NCI-H446 (cell line): ENCODE measurements at regions not wholly inside any gene's neighbourhood (a gene's known extent, or its start where the extent isn't known, plus 50 kb on each side); places are given as distances from the start of the nearest gene placed in this dataset.
"Not testable (repeated sequence)": the region's sequence is repeated elsewhere in the genome, so short reads cannot be mapped to it uniquely, and the experiment has no call there.

Experiments used
- DNase-seq, 2 experiments: peaks; one replicate each; lab custom pipeline; 2025; lab: John Stamatoyannopoulos, UW

DNA sequence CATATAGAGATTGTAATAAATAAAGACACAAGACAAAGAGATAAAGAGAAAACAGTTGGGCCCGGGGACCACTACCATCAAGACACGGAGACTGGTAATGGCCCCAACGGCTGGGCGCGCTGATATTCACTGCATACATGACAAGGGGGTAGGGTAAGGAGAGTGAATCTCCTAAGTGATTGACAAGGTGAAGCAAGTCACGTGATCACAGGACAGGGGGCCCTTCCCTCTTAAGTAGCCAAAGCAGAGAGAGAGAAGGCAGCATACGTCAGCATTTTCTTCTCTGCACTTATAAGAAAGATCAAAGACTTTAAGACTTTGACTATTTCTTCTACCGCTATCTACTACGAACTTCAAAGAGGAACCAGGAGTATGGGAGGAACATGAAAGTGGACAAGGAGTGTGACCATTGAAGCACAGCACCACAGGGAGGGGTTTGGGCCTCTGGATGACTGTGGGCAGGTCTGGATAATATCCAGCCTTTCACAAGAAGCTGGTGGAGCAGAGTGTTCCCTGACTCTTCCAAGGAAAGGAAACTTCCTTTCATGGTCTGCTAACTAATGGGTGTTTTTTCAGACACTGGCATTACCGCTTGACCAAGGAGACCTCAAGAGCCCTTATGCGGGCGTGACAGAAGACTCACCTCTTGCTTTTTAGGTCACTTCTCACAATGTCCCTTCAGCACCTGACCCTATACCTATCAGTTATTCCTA lies 75.6 kb downstream of the MRPL39 start:
- not testable (repeated sequence) for DNase-seq

GRCh38 chr21:25528515-25528914 lies 78.8 kb downstream of the MRPL39 start:
- DNase-seq, result peak; percentile 9 to 48

GRCh38 chr21:25518491-25518911 lies 88.8 kb downstream of the MRPL39 start:
- no peak for DNase-seq

GRCh38 chr21:25515484-25516405 lies 91.5 kb downstream of the MRPL39 start:
- no peak for DNase-seq

- DNase-seq, result no peak
Measured at GRCh38 chr21:25513810-25514209, 93.5 kb downstream of the MRPL39 start.

- DNase-seq, result no peak
Measured at GRCh38 chr21:25512095-25513081, 94.9 kb downstream of the MRPL39 start.

DNA sequence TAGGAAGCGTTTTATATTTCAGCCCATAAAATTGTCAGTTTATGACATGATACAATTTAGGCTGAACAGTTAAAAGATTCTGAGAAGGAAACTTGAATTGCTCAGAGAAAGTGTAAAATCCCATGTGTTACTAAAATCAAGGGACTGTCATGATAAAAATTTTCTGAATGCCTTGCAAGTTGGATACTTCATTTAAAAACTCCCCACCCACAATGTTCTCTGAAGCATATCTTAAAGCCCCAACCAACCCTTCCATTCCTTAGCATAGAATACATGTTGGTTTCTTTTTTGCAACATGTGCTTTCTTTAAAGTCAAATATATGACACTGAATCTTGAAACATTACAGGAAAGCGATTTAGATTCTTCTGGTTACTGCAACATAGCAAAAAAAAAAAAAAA lies 97.4 kb downstream of the MRPL39 start:
- DNase-seq, result no peak

DNA sequence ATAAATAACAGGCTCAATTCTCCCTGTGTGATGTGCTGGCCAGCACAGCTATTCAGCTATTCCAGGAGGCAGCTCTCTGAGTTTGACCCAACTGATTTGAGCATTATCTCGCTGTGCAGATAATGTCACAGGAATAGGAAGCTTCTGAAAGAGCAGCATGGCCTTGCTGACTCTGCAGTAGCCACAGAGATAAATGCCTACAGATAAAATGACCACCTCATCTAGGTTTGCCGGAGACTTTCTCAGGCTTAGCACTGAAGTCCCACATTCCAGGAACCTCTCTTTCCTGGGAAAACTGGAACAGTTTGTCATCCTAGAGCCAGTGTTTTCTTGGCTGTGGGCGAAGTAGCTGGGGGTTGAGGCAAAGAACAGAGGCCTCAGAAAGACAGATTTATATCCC lies 98.9 kb downstream of the MRPL39 start:
- no peak for DNase-seq

DNA sequence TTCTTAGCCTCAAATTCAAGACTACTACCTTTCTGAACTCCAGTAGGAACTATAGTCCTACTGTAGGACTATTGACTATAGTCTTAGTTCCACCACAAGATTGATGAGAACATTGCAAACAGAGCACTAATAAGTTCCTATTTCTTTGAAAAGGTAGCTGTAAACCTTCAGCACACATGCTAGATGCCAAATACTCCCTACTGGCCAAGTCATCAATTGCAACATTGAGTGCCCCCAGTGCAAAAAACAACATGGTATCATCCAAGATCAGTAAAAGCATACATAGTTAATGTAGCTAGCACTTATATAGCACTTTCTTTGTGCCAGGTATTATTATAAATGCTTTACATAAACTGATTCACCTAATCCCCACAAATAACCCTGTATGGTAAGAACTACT lies 99.8 kb downstream of the MRPL39 start:
- DNase-seq, result no peak

- no peak for DNase-seq
Measured at GRCh38 chr21:25506887-25507286, 100.4 kb downstream of the MRPL39 start.

- no peak for DNase-seq
Measured at GRCh38 chr21:25506261-25506660, 101.0 kb downstream of the MRPL39 start.

DNA sequence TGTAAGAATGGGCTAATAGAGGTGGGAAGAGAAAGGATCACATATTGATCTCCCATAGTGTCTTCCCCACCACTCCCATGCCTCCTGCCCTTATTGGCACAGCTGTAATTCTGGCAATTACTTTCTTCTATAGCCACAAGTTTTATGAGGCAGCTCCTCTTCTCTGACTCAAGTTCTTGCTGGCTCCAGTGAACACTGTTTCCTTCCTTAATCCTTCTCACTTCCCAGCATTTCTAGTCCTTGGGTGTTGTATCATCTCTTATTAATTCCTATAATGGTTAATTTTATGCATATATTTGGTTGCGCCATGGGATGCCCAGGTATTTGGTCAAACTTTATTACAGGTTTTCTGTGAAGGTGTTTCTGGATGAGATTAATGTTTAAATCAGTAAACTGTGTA lies 103.3 kb downstream of the MRPL39 start:
- DNase-seq, result no peak

- DNase-seq, result no peak
Measured at GRCh38 chr21:25501996-25502665, 105.2 kb downstream of the MRPL39 start.

DNA sequence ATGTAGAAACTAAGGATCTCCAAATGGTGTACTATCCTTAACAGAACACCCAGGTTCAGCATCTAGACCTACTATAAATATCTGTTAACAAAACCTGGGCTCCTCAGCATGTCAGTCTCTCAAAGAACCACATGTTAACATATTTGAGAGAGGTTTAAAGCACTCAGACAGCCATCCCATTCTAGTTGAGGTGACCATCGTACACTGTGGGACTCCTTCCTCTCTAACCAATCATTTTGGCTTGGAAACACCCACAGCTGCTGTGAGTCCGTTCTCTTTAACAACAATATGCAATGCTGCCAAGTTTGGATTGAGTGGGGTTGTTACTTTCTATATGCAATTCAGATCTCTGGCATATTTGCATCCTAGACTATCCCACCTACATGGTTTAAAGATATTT lies 105.8 kb downstream of the MRPL39 start:
- DNase-seq, result peak in 1 of 2 experiments; percentile 17

GRCh38 chr21:25500598-25500997 lies 106.7 kb downstream of the MRPL39 start:
- DNase-seq, result no peak

- DNase-seq, result no peak
Measured at GRCh38 chr21:25496825-25497482, 110.3 kb downstream of the MRPL39 start.

GRCh38 chr21:25494804-25495203 lies 112.5 kb downstream of the MRPL39 start:
- no peak for DNase-seq

DNA sequence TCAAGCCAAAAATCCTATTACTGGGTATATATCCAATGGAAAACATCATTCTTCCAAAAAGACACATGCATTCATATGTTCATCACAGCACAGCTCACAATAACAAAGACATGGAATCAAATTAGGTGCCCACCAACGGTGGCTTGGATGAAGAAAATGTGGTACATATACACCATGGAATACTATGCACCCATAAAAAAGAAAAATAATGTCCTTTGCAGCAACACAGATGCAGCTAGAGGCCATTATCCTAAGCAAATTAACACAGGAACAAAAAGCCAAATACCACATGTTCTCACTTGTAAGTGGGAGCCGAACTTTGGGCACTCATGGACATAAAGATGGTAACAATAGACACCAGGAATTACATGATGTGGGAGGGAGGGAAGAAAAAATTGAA lies 113.6 kb downstream of the MRPL39 start:
- no peak for DNase-seq

DNA sequence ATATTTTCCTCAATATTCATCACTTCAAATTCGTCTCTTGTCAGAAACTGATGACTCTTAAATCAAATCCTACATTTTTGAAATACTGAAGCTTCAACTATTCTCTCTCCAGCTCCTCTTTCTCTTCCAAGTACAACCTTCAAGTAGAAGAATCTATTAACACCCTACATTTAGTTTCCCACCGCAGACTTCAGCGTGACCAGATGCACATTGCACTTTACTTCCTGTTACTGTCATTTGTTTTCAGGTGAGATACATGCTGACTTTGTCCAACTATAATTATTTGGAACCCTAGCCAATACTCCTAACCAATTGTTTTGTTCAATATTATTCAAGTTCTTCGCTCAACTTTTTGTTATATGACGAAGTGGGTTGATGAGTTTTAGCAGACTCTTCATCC lies 116.0 kb downstream of the MRPL39 start:
- DNase-seq, result no peak

DNA sequence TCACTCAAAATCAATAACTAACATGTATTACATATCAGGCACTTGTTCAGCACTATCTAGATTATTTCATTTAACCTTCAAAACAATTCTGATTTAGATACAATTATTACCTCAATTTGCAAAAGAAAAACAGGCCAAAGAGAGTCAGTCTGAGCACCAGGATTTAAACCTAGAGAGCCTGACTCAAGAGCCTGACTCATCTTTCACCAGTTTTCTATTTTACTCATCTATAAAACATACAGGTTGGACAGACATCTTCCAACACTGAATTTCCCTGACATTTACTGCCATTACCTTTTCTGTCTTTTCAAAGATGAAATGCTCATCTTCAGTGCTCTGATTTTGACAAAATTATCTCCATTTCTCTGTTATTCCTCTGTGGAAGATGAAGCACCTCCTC lies 116.5 kb downstream of the MRPL39 start:
- DNase-seq, result no peak

DNA sequence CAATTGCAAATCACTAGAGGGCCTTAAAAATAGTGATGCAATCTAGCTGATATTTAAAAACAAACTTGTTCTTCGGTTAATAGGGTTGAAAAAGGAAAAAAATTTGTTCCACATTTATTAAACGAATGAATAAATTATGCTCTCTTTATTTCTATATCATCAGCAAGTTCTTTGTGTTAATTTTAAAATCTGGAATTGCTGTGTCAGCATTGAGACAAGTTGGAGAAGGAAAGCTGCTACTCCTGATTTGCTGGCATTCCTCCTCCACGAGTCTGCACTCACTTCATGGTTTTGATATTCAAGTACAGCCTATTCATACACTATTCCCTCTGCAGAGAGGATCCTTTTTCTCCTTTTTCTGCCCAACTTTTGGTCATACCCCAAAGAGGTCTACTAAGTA lies 117.6 kb downstream of the MRPL39 start:
- no peak for DNase-seq
